ENCODE measurements at regions not wholly inside any gene's neighbourhood (a gene's known extent, or its start where the extent isn't known, plus 50 kb on each side); places are given as distances from the start of the nearest gene placed in this dataset.

GRCh38 chr10:44742248-44742647 lies 168.9 kb upstream of the TMEM72 start:
- TF ChIP-seq, protein P1, sequence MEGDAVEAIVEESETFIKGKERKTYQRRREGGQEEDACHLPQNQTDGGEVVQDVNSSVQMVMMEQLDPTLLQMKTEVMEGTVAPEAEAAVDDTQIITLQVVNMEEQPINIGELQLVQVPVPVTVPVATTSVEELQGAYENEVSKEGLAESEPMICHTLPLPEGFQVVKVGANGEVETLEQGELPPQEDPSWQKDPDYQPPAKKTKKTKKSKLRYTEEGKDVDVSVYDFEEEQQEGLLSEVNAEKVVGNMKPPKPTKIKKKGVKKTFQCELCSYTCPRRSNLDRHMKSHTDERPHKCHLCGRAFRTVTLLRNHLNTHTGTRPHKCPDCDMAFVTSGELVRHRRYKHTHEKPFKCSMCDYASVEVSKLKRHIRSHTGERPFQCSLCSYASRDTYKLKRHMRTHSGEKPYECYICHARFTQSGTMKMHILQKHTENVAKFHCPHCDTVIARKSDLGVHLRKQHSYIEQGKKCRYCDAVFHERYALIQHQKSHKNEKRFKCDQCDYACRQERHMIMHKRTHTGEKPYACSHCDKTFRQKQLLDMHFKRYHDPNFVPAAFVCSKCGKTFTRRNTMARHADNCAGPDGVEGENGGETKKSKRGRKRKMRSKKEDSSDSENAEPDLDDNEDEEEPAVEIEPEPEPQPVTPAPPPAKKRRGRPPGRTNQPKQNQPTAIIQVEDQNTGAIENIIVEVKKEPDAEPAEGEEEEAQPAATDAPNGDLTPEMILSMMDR (IDR thresholded peaks at IDR 0.05): no peak
- TF ChIP-seq EP300 (IDR thresholded peaks at IDR 0.05) (no peak), POLR2A (IDR thresholded peaks at IDR 0.05) (no peak)
